ENCODE measurements at regions not wholly inside any gene's neighbourhood (a gene's known extent, or its start where the extent isn't known, plus 50 kb on each side); places are given as distances from the start of the nearest gene placed in this dataset.
"Not testable (repeated sequence)": the region's sequence is repeated elsewhere in the genome, so short reads cannot be mapped to it uniquely, and the experiment has no call there.

- no peak for DNase-seq
These were observed 237.4 kb downstream of the RNF144A start for GRCh38 chr2:7154656-7155055.

GRCh38 chr2:7161501-7161900 lies 244.3 kb downstream of the RNF144A start:
- DNase-seq: no peak

DNA sequence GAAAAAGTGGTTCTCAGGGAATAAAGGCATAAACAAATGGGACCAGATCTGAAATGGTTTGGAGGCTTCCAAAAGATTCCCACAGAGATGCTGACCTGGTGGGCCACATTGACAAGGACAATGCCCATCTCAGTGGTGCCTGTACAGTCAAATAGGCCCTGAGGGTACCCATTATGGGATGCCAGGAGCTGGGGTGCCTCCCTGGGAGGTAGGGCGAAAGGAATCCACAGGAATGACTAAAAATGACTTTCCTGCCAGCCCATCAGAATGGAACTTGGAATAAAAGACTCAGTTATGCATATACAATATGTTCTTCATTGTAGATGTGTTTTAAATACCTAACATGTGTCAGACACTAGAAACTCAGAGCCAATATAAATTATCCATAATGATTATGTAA lies 248.5 kb downstream of the RNF144A start:
- DNase-seq: no peak

- no peak for DNase-seq
These were observed 250.7 kb downstream of the RNF144A start for GRCh38 chr2:7167801-7168411.

DNA sequence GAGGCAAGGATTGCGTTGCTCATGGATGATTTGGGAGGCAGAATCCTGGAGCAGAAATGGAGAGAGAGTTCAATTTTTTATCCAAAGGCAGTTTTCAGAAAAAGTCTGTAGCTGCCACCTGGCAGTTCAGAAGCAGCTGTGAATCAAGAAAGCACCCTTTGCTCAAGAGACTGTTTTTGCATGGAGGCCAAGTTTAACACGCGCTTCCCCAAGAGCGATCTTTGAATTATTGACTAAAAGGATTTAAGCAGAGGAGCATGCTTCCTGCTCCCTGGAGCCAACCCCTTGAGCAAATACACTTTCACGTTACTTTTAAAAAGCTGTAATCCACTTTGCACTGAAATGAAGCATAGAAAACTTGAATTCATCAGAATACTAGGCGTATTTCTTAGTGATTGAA lies 252.4 kb downstream of the RNF144A start:
- no peak for DNase-seq

DNA sequence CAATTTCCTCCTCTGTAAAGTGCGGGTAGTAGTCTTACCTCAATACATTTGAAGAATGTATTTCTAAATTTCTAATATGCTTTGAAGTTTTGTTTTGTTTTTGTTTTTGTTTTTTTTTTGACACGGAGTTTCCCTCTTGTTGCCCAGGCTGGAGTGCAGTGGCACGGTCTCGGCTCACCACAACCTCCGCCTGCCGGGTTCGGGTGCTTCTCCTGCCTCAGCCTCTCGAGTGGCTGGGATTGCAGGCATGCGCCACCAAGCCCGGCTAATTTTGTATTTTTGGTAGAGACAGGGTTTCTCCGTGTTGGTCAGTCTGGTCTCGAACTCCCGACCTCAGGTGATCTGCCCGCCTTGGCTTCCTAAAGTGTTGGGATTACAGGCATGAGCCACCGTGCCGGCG lies 261.8 kb downstream of the RNF144A start:
- DNase-seq: not testable (repeated sequence)

- DNase-seq: no peak
These were observed 263.6 kb downstream of the RNF144A start for GRCh38 chr2:7180638-7181370.

DNA sequence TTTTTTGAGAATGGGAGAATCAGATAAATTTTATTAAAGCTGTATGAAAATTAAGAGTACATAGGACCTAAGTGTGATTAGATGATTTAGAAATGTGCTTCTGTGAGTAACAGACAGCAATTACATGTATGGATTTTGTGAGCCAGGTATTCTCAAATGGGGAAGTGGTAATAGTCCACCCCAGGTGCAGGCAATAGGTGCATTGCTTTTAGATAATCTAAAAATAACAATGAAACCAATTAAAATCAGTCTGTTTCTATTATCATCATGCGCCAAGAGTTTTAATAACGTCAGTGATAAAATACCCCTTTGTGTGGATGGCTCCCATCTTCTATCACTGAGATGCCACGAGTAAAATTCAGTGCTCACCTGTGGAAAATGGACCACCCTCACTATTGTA lies 265.3 kb downstream of the RNF144A start:
- no peak for DNase-seq

- no peak for DNase-seq
These were observed 271.9 kb downstream of the RNF144A start for GRCh38 chr2:7189106-7189505.

DNA sequence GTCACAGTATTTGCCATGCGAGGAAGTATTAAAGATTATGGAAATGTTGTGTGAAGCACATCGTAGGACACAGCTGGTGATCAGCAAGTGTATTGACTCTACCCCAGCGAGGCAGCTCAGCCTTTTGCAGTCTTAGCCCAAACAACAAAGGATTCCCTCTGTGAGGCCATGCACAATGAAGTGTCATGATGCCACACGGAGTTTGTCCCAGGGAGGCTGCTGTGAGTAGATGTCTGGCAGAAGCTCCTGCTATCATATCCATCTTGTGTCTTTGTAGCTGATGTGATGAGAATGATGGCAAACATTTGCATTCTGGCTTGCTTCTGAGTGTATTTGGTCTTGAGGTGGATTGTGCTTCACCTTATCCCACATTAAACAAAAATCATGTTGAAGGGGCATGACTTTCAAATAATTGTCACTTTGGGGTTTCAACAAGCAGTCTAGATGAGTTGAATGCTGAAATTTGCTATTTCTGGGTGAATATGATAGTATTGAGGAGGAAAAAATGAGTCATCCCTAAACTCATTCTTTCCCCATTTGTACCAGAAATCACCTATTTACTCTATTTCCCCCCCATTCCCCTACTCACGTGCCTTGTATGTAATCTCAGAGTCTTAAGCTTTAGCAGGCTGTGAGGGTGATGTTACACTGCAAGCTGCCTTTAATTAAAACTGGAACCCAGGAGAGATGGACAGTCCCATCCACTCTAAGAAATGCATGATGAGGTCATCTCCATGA lies 273.5 kb downstream of the RNF144A start:
- DNase-seq: no peak

GRCh38 chr2:7191932-7192331 lies 274.7 kb downstream of the RNF144A start:
- no peak for DNase-seq

- DNase-seq: no peak
These were observed 276.2 kb downstream of the RNF144A start for GRCh38 chr2:7193457-7193856.

- no peak for DNase-seq
These were observed 277.7 kb downstream of the RNF144A start for GRCh38 chr2:7194950-7195349.

DNA sequence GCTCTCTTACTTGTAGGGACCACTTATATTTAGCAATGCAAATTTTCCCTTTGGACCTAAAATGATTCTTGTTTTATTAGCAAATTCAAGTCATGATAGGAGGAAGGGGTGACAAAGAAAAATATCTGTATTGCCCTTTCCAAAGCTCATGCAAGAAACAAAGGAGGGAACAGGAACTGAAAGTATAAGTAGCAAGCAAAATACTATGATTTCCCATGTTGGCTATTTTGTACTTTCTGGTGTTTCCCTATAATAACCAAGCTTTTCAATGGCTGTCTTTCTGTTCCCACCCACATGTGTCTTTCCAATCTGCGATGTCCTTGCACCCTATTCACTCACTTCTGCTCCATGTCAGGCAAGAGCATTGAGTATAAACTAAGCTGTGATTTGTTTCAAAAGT lies 279.7 kb downstream of the RNF144A start:
- DNase-seq: no peak

DNA sequence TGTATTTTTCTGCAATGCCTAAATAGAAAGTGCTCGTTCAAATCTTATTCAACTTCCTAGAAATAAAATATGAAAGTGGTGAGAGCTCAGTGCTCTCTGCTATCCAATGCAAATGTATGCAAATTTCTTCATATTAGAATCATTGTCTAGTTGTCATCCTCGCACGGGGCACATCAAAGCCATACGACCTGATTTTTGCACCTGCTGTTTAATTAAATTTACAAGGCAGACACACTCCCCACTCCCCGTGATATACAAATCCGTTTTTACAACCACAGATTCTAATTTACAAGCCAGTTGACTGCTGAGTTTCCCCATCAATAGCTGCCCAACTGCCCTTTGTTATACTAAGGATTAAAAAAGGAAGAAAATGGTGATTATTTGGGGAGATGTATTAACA lies 284.6 kb downstream of the RNF144A start:
- DNase-seq: no peak

DNA sequence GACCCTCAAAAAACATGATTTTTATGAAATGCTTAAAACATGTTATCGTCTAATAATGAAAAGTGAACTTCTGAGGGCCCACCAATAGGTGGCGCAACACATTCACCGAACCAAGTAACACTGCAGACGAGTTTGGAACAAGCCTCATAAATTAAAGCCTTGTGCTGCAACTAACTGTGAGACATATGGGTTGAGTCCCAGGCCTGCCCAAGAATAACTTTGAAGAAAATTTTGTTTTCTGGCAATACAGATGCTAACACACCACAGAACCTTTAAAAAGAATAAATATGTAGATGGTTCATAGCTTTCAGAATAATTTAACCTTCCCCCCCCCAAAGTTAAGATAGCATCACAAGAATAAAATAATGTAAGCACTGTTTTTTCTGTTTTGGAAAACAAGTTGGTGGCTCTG lies 285.9 kb downstream of the RNF144A start:
- peak; percentile 17 for DNase-seq

DNA sequence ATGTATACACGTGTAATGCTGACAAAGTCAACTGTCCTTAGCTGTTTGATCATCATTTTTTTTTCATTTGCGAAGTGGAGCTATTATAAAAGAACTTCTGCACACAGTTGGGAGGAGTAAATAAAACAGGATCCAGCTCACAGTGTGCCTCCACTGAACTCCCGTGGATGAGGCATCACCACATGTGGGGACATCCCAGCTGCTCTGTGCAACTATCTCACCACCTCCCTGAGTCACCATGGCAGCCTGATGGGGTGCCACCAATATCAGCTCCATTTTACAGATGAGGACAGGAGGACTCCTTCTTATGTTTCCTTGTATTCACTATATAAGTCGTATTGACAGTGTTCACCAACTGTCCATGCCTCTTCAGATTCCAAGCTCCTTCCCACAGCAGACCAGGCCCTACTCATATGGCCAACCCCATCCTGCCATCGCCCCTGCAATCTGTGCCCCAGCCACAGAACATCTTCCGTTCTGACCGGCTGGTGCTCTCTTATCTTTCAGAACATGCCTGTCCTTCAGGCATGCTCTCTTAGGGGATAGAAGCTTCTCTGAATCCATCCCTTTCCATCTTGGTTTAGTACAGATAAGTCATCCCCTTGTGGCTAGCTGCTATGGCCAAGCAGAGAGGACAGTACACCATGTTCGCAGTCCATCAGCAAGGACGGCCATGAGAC lies 288.1 kb downstream of the RNF144A start:
- DNase-seq: no peak

- DNase-seq: no peak
These were observed 289.0 kb downstream of the RNF144A start for GRCh38 chr2:7206111-7206810.

- no peak for DNase-seq
These were observed 290.4 kb downstream of the RNF144A start for GRCh38 chr2:7207631-7208030.

- DNase-seq: no peak
These were observed 292.7 kb downstream of the RNF144A start for GRCh38 chr2:7209757-7210555.

DNA sequence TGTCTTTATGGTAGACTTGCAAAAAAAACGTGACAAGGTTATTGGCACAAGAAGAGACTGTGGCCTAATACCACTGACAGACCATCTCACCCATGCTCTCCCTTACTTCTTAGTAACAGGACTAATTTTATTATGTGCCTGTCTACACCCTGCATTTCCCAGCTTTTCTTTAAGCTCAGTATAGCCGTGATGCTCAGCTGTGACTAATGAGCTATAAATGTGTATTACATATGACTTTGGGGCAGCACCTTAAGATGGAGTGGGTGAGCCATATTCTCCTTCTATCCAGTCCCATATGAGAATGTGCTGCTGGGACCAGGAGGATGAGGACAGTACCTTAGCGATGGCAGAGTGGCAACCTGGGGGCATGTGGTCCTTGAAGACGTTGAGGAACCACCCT lies 293.5 kb downstream of the RNF144A start:
- DNase-seq: no peak

DNA sequence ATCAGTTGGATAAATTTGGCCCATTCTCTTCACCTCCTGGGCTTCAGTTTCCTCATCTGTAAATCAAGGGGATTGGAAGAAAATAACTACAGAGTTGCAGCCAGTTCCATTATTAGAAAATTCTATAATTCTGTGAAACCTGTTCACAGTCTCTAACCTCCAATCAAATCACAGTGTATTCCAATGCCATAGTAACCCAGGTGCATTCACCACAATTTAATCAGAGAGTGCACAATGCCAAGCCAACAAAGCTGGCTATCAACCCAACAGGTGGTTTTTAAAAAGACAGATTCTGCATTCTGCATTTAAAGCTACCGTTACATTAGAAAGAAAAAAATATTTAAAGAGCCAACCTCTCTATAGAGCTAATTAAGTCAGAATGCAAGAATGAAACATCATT lies 308.6 kb downstream of the RNF144A start:
- DNase-seq: no peak

All from NCI-H510A (cell line).